Glutamatergic neuron (in vitro differentiated cells): ENCODE measurements at regions not wholly inside any gene's neighbourhood (a gene's known extent, or its start where the extent isn't known, plus 50 kb on each side); places are given as distances from the start of the nearest gene placed in this dataset.

ENCODE experiments used
- DNase-seq: peaks from one replicate; pipeline ENCODE4 v3.0.0; 2022
- H3K27ac Mint-ChIP-seq: one replicate; pipeline ENCODE4 v1.8.0; 2020; ENCODE audit warnings: mild to moderate bottlenecking, mixed read lengths, inconsistent platforms; ENCODE audit not compliant: unreplicated experiment
- H3K27me3 Mint-ChIP-seq: one replicate; pipeline ENCODE4 v1.8.0; 2020; ENCODE audit warnings: mild to moderate bottlenecking, moderate library complexity, mixed read lengths, inconsistent platforms; ENCODE audit not compliant: unreplicated experiment
- H3K36me3 Mint-ChIP-seq: one replicate; pipeline ENCODE4 v1.8.0; 2020; ENCODE audit warnings: mild to moderate bottlenecking, mixed read lengths, inconsistent platforms; ENCODE audit not compliant: unreplicated experiment
- H3K4me1 Mint-ChIP-seq: one replicate; pipeline ENCODE4 v1.8.0; 2020; ENCODE audit warnings: mild to moderate bottlenecking, low read depth, mixed read lengths, inconsistent platforms; ENCODE audit not compliant: unreplicated experiment
- H3K4me3 Mint-ChIP-seq: one replicate; pipeline ENCODE4 v1.8.0; 2020; ENCODE audit warnings: mild to moderate bottlenecking, mixed read lengths, inconsistent platforms; ENCODE audit not compliant: unreplicated experiment
- H3K9me3 Mint-ChIP-seq: one replicate; pipeline ENCODE4 v1.8.0; 2020; ENCODE audit warnings: mild to moderate bottlenecking, moderate library complexity, mixed read lengths, inconsistent platforms; ENCODE audit not compliant: unreplicated experiment
- TF ChIP-seq, protein P1 (sequence below): fragments of 200-600 bp; sonication (generic); IDR thresholded peaks from one replicate; pipeline ENCODE4 v1.5.0; 2021; ENCODE audit not compliant: partially characterized antibody, unreplicated experiment

DNA sequence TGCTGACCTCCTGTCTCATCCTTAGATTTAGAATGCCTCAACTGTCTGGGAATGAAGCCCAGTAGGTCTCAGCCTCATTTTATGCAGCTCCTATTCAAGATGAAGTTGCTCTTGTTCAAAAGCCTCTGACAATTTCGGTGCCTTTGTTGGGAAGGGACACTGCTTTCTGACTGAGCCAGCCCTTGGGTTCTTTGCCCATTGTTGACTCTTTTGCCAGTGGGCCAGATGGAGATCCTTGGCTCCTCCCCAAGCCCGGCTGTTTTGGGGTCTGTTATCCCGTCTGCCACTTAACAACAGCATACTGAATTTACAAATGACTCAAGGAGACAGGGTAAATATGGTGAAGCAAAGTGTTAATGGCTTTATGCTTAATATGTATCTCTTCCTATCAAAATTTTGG is 58.3 kb upstream of the PRKX start:
- no peak for DNase-seq
- Mint-ChIP-seq H3K27ac (no peak overlapping the region), H3K4me3 (no peak overlapping the region), H3K4me1 (no peaks in the 10 kb centered on the region), H3K9me3 (peaks cover under 1% of the 10 kb centered on the region), H3K27me3 (no peaks in the 10 kb centered on the region), H3K36me3 (no peaks in the 10 kb centered on the region)
- TF ChIP-seq, protein P1, sequence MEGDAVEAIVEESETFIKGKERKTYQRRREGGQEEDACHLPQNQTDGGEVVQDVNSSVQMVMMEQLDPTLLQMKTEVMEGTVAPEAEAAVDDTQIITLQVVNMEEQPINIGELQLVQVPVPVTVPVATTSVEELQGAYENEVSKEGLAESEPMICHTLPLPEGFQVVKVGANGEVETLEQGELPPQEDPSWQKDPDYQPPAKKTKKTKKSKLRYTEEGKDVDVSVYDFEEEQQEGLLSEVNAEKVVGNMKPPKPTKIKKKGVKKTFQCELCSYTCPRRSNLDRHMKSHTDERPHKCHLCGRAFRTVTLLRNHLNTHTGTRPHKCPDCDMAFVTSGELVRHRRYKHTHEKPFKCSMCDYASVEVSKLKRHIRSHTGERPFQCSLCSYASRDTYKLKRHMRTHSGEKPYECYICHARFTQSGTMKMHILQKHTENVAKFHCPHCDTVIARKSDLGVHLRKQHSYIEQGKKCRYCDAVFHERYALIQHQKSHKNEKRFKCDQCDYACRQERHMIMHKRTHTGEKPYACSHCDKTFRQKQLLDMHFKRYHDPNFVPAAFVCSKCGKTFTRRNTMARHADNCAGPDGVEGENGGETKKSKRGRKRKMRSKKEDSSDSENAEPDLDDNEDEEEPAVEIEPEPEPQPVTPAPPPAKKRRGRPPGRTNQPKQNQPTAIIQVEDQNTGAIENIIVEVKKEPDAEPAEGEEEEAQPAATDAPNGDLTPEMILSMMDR: no peak

DNA sequence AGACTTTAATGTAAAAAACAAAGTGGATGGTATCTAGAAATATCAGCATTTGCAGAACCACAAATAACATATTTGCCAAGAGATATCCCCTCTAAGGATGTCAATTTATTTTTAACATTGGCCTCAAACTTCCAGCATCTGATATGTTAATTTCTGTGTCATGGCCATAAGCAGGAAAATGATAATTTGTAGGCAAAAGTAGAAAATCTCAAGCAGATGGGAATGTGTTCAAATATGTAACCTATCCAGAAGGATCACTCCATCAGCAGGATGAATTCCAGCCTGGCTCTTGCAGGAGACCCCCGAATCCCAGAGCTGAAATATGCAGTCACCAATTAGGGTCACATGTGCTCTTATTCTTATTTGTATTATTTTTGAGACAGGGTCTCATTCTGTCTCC is 55.4 kb upstream of the PRKX start:
- Mint-ChIP-seq H3K9me3 (no peaks in the 10 kb centered on the region), H3K36me3 (no peaks in the 10 kb centered on the region), H3K4me3 (no peak overlapping the region), H3K27me3 (no peaks in the 10 kb centered on the region), H3K4me1 (no peaks in the 10 kb centered on the region), H3K27ac (no peak overlapping the region)
- TF ChIP-seq, protein P1: no peak
- DNase-seq: no peak
